ENCODE measurements at regions not wholly inside any gene's neighbourhood (a gene's known extent, or its start where the extent isn't known, plus 50 kb on each side); places are given as distances from the start of the nearest gene placed in this dataset.

- no peaks in the 10 kb centered on the region for H4K20me1 ChIP-seq (ENCODE audit: control insufficient read depth, extremely low read depth, insufficient read depth, low read length)
- no peaks in the 10 kb centered on the region for H3K27me3 ChIP-seq (ENCODE audit: control insufficient read depth, insufficient read depth, low read length)
- no peak overlapping the region for H3K9ac ChIP-seq (ENCODE audit: insufficient read depth, low read length)
- H3K9me3 ChIP-seq (ENCODE audit: control insufficient read depth, insufficient read depth, low read depth, low read length), result no peaks in the 10 kb centered on the region
- H3K4me1 ChIP-seq (ENCODE audit: control insufficient read depth, extremely low read depth, insufficient read depth, low read length), result no peaks in the 10 kb centered on the region
- H3K79me2 ChIP-seq (ENCODE audit: control insufficient read depth, insufficient read depth, low read length), result no peaks in the 10 kb centered on the region
- no peak overlapping the region for H2AFZ ChIP-seq (ENCODE audit: low read length)
- TF ChIP-seq EZH2 (IDR thresholded peaks at IDR 0.05; ENCODE audit: low read length, missing control alignments), result no peak
- TF ChIP-seq CTCF (conservative IDR thresholded peaks at IDR 0.05 in 1 of 2, IDR thresholded peaks at IDR 0.05 in 1 of 2; ENCODE audit: low read depth in 1 of 2, low read length in 2 of 2), result no peak
- no peak overlapping the region for H3K27ac ChIP-seq (ENCODE audit: insufficient read depth, low read length)
- H3K4me2 ChIP-seq (ENCODE audit: extremely low read depth, insufficient read depth, low read length), result no peak overlapping the region
- no peak for DNase-seq (ENCODE audit: low read depth in 2 of 2)
- no peak overlapping the region for H3K4me3 ChIP-seq (replicated peaks in 1 of 4; ENCODE audit: control extremely low read depth in 1 of 4, insufficient read depth in 1 of 4, low read depth in 3 of 4, low read length in 4 of 4)
- no peaks in the 10 kb centered on the region for H3K36me3 ChIP-seq (ENCODE audit: control insufficient read depth, insufficient read depth, low read length)
These were observed 89.9 kb upstream of the TMPRSS2 start for GRCh38 chr21:41597811-41598231.

- no peaks in the 10 kb centered on the region for H3K79me2 ChIP-seq (ENCODE audit: control insufficient read depth, insufficient read depth, low read length)
- H3K36me3 ChIP-seq (ENCODE audit: control insufficient read depth, insufficient read depth, low read length), result no peaks in the 10 kb centered on the region
- H3K9me3 ChIP-seq (ENCODE audit: control insufficient read depth, insufficient read depth, low read depth, low read length), result no peaks in the 10 kb centered on the region
- no peak overlapping the region for H3K9ac ChIP-seq (ENCODE audit: insufficient read depth, low read length)
- no peak for DNase-seq (ENCODE audit: low read depth in 2 of 2)
- no peak for TF ChIP-seq EZH2 (IDR thresholded peaks at IDR 0.05; ENCODE audit: low read length, missing control alignments)
- TF ChIP-seq CTCF (conservative IDR thresholded peaks at IDR 0.05 in 1 of 2, IDR thresholded peaks at IDR 0.05 in 1 of 2; ENCODE audit: low read depth in 1 of 2, low read length in 2 of 2), result no peak
- no peaks in the 10 kb centered on the region for H3K4me1 ChIP-seq (ENCODE audit: control insufficient read depth, extremely low read depth, insufficient read depth, low read length)
- H4K20me1 ChIP-seq (ENCODE audit: control insufficient read depth, extremely low read depth, insufficient read depth, low read length), result no peaks in the 10 kb centered on the region
- no peak overlapping the region for H2AFZ ChIP-seq (ENCODE audit: low read length)
- no peaks in the 10 kb centered on the region for H3K27me3 ChIP-seq (ENCODE audit: control insufficient read depth, insufficient read depth, low read length)
- H3K4me2 ChIP-seq (ENCODE audit: extremely low read depth, insufficient read depth, low read length), result no peak overlapping the region
- H3K27ac ChIP-seq (ENCODE audit: insufficient read depth, low read length), result no peak overlapping the region
- no peak overlapping the region for H3K4me3 ChIP-seq (replicated peaks in 1 of 4; ENCODE audit: control extremely low read depth in 1 of 4, insufficient read depth in 1 of 4, low read depth in 3 of 4, low read length in 4 of 4)
These were observed 89.3 kb upstream of the TMPRSS2 start for GRCh38 chr21:41597227-41597626.

- no peak overlapping the region for H3K27ac ChIP-seq (ENCODE audit: insufficient read depth, low read length)
- no peaks in the 10 kb centered on the region for H3K4me1 ChIP-seq (ENCODE audit: control insufficient read depth, extremely low read depth, insufficient read depth, low read length)
- DNase-seq (ENCODE audit: low read depth in 2 of 2), result no peak
- H3K27me3 ChIP-seq (ENCODE audit: control insufficient read depth, insufficient read depth, low read length), result no peaks in the 10 kb centered on the region
- H3K4me2 ChIP-seq (ENCODE audit: extremely low read depth, insufficient read depth, low read length), result no peak overlapping the region
- no peaks in the 10 kb centered on the region for H3K79me2 ChIP-seq (ENCODE audit: control insufficient read depth, insufficient read depth, low read length)
- no peak overlapping the region for H2AFZ ChIP-seq (ENCODE audit: low read length)
- H3K9me3 ChIP-seq (ENCODE audit: control insufficient read depth, insufficient read depth, low read depth, low read length), result no peaks in the 10 kb centered on the region
- H3K4me3 ChIP-seq (replicated peaks in 1 of 4; ENCODE audit: control extremely low read depth in 1 of 4, insufficient read depth in 1 of 4, low read depth in 3 of 4, low read length in 4 of 4), result no peak overlapping the region
- no peaks in the 10 kb centered on the region for H4K20me1 ChIP-seq (ENCODE audit: control insufficient read depth, extremely low read depth, insufficient read depth, low read length)
- H3K36me3 ChIP-seq (ENCODE audit: control insufficient read depth, insufficient read depth, low read length), result no peaks in the 10 kb centered on the region
- TF ChIP-seq CTCF (conservative IDR thresholded peaks at IDR 0.05 in 1 of 2, IDR thresholded peaks at IDR 0.05 in 1 of 2; ENCODE audit: low read depth in 1 of 2, low read length in 2 of 2) (no peak), EZH2 (IDR thresholded peaks at IDR 0.05; ENCODE audit: low read length, missing control alignments) (no peak)
- no peak overlapping the region for H3K9ac ChIP-seq (ENCODE audit: insufficient read depth, low read length)
These were observed 88.4 kb upstream of the TMPRSS2 start for GRCh38 chr21:41596241-41596925.

Data from fibroblast of lung (primary cell).